Activated CD8-positive, alpha-beta T cell treated with anti-CD3 and anti-CD28 coated beads for 36 hours (primary cell): ENCODE measurements at regions not wholly inside any gene's neighbourhood (a gene's known extent, or its start where the extent isn't known, plus 50 kb on each side); places are given as distances from the start of the nearest gene placed in this dataset.
A peak's percentile ranks its signal among the peaks of the same experiment; 100 is the strongest.

Source experiments
- ATAC-seq: fragments of 200-7000 bp; cut with Tn5 transposase; one replicate; pipeline ENCODE4 v1.10.0; 2021; ENCODE audit warnings: mild to moderate bottlenecking, moderate library complexity
- CTCF ChIA-PET: fragments of 350-600 bp; sonication (Branson Sonifier 250); formaldehyde crosslinking; loops from one replicate; lab custom pipeline; 2021; ENCODE audit warnings: antibody characterized with exemption; lab: Charles Lee
- POLR2A ChIA-PET: fragments of 350-600 bp; sonication (Branson Sonifier 250); formaldehyde crosslinking; loops from one replicate; lab custom pipeline; 2021; ENCODE audit warnings: antibody characterized with exemption; lab: Charles Lee
- DNase-seq: peaks from one replicate; pipeline ENCODE4 v3.0.0-alpha.2; 2020
- H3K27ac Mint-ChIP-seq: one replicate; pipeline ENCODE4 v1.8.0; 2021; ENCODE audit warnings: mild to moderate bottlenecking, mixed read lengths
- H3K27me3 Mint-ChIP-seq: one replicate; pipeline ENCODE4 v1.8.0; 2021; ENCODE audit warnings: mixed read lengths
- H3K36me3 Mint-ChIP-seq: one replicate; pipeline ENCODE4 v1.8.0; 2021; ENCODE audit warnings: low read depth, mixed read lengths
- H3K4me1 Mint-ChIP-seq: one replicate; pipeline ENCODE4 v1.8.0; 2021; ENCODE audit warnings: low read depth, mixed read lengths
- H3K4me3 Mint-ChIP-seq: one replicate; pipeline ENCODE4 v1.8.0; 2021; ENCODE audit warnings: mild to moderate bottlenecking, moderate library complexity, mixed read lengths
- H3K9me3 Mint-ChIP-seq: one replicate; pipeline ENCODE4 v1.8.0; 2021; ENCODE audit warnings: mixed read lengths
- CTCF ChIP-seq: fragments of 200-600 bp; IDR thresholded peaks from one replicate; pipeline ENCODE4 v1.8.0; 2022; ENCODE audit warnings: antibody characterized with exemption, mild to moderate bottlenecking
- intact Hi-C: fragments of 100-400 bp; cut with micrococcal nuclease; formaldehyde crosslinking; loops from one replicate; pipeline ENCODE4 v1.10.0; 2022

- intact Hi-C loops, result no loop called here
- CTCF ChIA-PET, result interaction anchor here (0.7 to 2.7 kb wide), 6 partner anchors 9 to 358 kb away, joined by 3 to 12 read pairs (median 4); no protein-coding TSS in a partner anchor
- no peaks in the 10 kb centered on the region for H3K27me3 Mint-ChIP-seq
- H3K4me3 Mint-ChIP-seq, result no peak overlapping the region
- peak overlapping the region; percentile 19 for H3K27ac Mint-ChIP-seq
- no peaks in the 10 kb centered on the region for H3K36me3 Mint-ChIP-seq
- H3K4me1 Mint-ChIP-seq, result peaks cover 43% of the 10 kb centered on the region
- POLR2A ChIA-PET, result no interaction called here
- no peak for TF ChIP-seq CTCF
- peak; percentile 41 for DNase-seq
- no peaks in the 10 kb centered on the region for H3K9me3 Mint-ChIP-seq
- peak; percentile 45 for ATAC-seq
These were observed 487.9 kb downstream of the PCNX1 start for GRCh38 chr14:71395151-71395604.

- H3K4me3 Mint-ChIP-seq, result no peak overlapping the region
- ChIA-PET CTCF (interaction anchor here (0.9 to 2.2 kb wide), 4 partner anchors 8 to 357 kb away, joined by 3 to 12 read pairs (median 4); no protein-coding TSS in a partner anchor), POLR2A (no interaction called here)
- ATAC-seq (no peak), DNase-seq (no peak)
- no peak overlapping the region for H3K27ac Mint-ChIP-seq
- H3K27me3 Mint-ChIP-seq, result no peaks in the 10 kb centered on the region
- intact Hi-C loops, result no loop called here
- H3K9me3 Mint-ChIP-seq, result no peaks in the 10 kb centered on the region
- peaks cover 46% of the 10 kb centered on the region for H3K4me1 Mint-ChIP-seq
- no peak for TF ChIP-seq CTCF
- H3K36me3 Mint-ChIP-seq, result no peaks in the 10 kb centered on the region
These were observed 488.4 kb downstream of the PCNX1 start for GRCh38 chr14:71395636-71396035.

- intact Hi-C loops, result no loop called here
- ChIA-PET CTCF (interaction anchor here (1.0 kb wide), 1 partner anchor 74 kb away, joined by 3 read pairs; no protein-coding TSS in a partner anchor), POLR2A (no interaction called here)
- no peak overlapping the region for H3K4me3 Mint-ChIP-seq
- H3K4me1 Mint-ChIP-seq, result peaks cover 50% of the 10 kb centered on the region
- ATAC-seq, result no peak
- no peaks in the 10 kb centered on the region for H3K27me3 Mint-ChIP-seq
- no peak overlapping the region for H3K27ac Mint-ChIP-seq
- H3K36me3 Mint-ChIP-seq, result no peaks in the 10 kb centered on the region
- no peak for DNase-seq
- no peak for TF ChIP-seq CTCF
- H3K9me3 Mint-ChIP-seq, result no peaks in the 10 kb centered on the region
These were observed 488.9 kb downstream of the PCNX1 start for GRCh38 chr14:71396050-71396677.

GRCh38 chr14:71397371-71397770 lies 490.1 kb downstream of the PCNX1 start:
- Mint-ChIP-seq H3K9me3 (no peaks in the 10 kb centered on the region), H3K27me3 (no peaks in the 10 kb centered on the region), H3K27ac (peak overlapping the region; percentile 76), H3K36me3 (peaks cover under 1% of the 10 kb centered on the region), H3K4me1 (peaks cover 48% of the 10 kb centered on the region), H3K4me3 (no peak overlapping the region)
- TF ChIP-seq CTCF, result no peak
- ATAC-seq, result no peak
- ChIA-PET CTCF (no interaction called here), POLR2A (interaction anchor here (0.6 kb wide), 1 partner anchor 68 kb away, joined by 3 read pairs; no protein-coding TSS in a partner anchor)
- no peak for DNase-seq
- intact Hi-C loops, result no loop called here

GRCh38 chr14:71398450-71398849 lies 491.2 kb downstream of the PCNX1 start:
- H3K36me3 Mint-ChIP-seq, result peaks cover 3% of the 10 kb centered on the region
- POLR2A ChIA-PET, result interaction anchor here (0.6 to 1.1 kb wide), 3 partner anchors 26 to 100 kb away, joined by 3 to 5 read pairs (median 3); no protein-coding TSS in a partner anchor
- H3K9me3 Mint-ChIP-seq, result no peaks in the 10 kb centered on the region
- ATAC-seq, result peak; percentile 5
- CTCF ChIA-PET, result interaction anchor here (0.7 kb wide), 1 partner anchor 33 kb away, joined by 3 read pairs; no protein-coding TSS in a partner anchor
- peak overlapping the region; percentile 72 for H3K27ac Mint-ChIP-seq
- no peaks in the 10 kb centered on the region for H3K27me3 Mint-ChIP-seq
- no peak overlapping the region for H3K4me3 Mint-ChIP-seq
- intact Hi-C loops, result no loop called here
- no peak for DNase-seq
- no peak for TF ChIP-seq CTCF
- H3K4me1 Mint-ChIP-seq, result peaks cover 50% of the 10 kb centered on the region
